CD8-positive, alpha-beta memory T cell (primary cell): ENCODE measurements at regions not wholly inside any gene's neighbourhood (a gene's known extent, or its start where the extent isn't known, plus 50 kb on each side); places are given as distances from the start of the nearest gene placed in this dataset.

ENCODE experiments used
- CTCF ChIA-PET: fragments of 350-600 bp; sonication (Branson Sonifier 250); formaldehyde crosslinking; loops from one replicate; lab custom pipeline; 2021; ENCODE audit warnings: antibody characterized with exemption; lab: Charles Lee
- POLR2A ChIA-PET: fragments of 350-600 bp; sonication (Branson Sonifier 250); formaldehyde crosslinking; loops from one replicate; lab custom pipeline; 2021; ENCODE audit warnings: antibody characterized with exemption; lab: Charles Lee
- DNase-seq, 5 donors: peaks; one replicate each; pipeline versions ENCODE4 v3.0.0 to v3.0.0-alpha.2; 2020 to 2022; ENCODE audit warnings: mixed read lengths in 1 of 5
- H3K27ac ChIP-seq: one replicate; pipeline ENCODE4 v1.7.0; 2013; ENCODE audit warnings: low read depth, mild to moderate bottlenecking, low read length, moderate library complexity
- H3K27me3 ChIP-seq: 2 replicates; pipeline ENCODE4 v1.7.0; 2013; ENCODE audit warnings: low read length, mild to moderate bottlenecking; ENCODE audit not compliant: insufficient read depth, poor library complexity, severe bottlenecking
- H3K36me3 ChIP-seq: 2 replicates; pipeline ENCODE4 v1.7.0; 2013; ENCODE audit warnings: mild to moderate bottlenecking, low read length, moderate library complexity; ENCODE audit not compliant: insufficient read depth
- H3K4me1 ChIP-seq: 2 replicates; pipeline ENCODE4 v1.7.0; 2013; ENCODE audit warnings: mild to moderate bottlenecking, low read length, moderate library complexity; ENCODE audit not compliant: insufficient read depth
- H3K4me3 ChIP-seq: 2 replicates; pipeline ENCODE4 v1.7.0; 2013; ENCODE audit warnings: mild to moderate bottlenecking, low read length
- H3K9me3 ChIP-seq: 2 replicates; pipeline ENCODE4 v1.7.0; 2013; ENCODE audit warnings: mild to moderate bottlenecking, low read length
- H3K27ac Mint-ChIP-seq, 8 donors: one replicate each; pipeline ENCODE4 v1.8.0; 2020 to 2021; ENCODE audit warnings: mixed read lengths in 8 of 8, mild to moderate bottlenecking in 6 of 8, inconsistent platforms in 3 of 8, moderate library complexity in 3 of 8
- H3K27me3 Mint-ChIP-seq, 2 donors: one replicate each; pipeline ENCODE4 v1.8.0; 2020 to 2021; ENCODE audit warnings: mixed read lengths in 2 of 2, mild to moderate bottlenecking in 1 of 2, moderate library complexity in 1 of 2
- H3K36me3 Mint-ChIP-seq, 3 donors: one replicate each; pipeline ENCODE4 v1.8.0; 2020 to 2021; ENCODE audit warnings: mixed read lengths in 3 of 3, inconsistent platforms in 1 of 3, mild to moderate bottlenecking in 1 of 3
- H3K4me1 Mint-ChIP-seq, 3 donors: one replicate each; pipeline ENCODE4 v1.8.0; 2020 to 2021; ENCODE audit warnings: mixed read lengths in 3 of 3, inconsistent platforms in 1 of 3, mild to moderate bottlenecking in 1 of 3
- H3K4me3 Mint-ChIP-seq, 7 donors: one replicate each; pipeline ENCODE4 v1.8.0; 2020 to 2021; ENCODE audit warnings: mixed read lengths in 7 of 7, mild to moderate bottlenecking in 6 of 7, moderate library complexity in 4 of 7, inconsistent platforms in 2 of 7
- H3K9me3 Mint-ChIP-seq, 5 donors: one replicate each; pipeline ENCODE4 v1.8.0; 2020 to 2022; ENCODE audit warnings: mixed read lengths in 5 of 5, mild to moderate bottlenecking in 3 of 5, moderate library complexity in 2 of 5, inconsistent platforms in 1 of 5

DNA sequence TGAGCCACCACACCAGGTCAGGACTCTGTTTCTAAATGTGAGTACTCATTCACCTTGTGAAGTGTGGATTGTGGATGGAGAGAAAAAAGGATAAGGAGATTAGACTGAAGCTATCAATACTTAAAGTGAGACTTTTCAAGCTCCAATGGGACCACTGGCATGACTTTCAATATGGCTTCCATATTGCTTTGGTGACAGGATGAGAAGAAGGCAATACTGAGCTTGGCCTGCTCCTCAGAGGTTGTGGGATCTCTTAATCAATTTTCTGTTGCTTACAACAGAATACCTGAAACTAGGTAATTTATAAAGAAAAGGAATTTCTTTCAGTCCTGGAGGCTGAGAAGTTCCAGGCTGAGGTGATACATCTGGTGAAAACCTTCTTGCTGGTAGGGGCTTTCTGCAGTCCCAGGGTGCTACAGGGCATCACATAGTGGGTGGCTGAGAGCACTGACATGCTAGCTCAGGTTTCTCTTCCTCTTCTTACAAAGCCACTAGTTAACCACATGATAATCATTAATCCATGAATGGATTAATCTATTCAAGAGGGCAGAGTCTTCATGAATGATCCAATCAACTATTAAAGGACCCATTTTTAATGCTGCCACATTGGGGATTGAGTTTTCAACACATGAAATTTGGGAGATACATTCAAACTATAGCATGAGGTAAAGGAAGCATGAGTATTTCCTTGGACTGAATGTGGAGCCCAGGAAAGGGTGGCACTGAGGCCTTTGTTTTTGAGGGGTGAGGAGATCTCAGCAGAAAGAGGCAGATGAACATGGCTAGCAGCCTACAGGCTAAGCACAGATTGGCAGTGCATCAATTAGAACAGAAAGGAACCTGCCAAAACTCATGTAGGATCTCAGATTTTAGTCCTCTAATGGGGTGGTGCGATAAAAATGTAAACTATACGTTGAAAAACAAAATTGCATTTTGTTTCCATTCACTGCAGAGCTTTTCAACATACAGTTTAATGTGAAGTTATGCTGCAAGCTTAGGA lies 274.5 kb downstream of the PIK3C3 start:
- POLR2A ChIA-PET: no interaction called here
- no peak for DNase-seq
- Mint-ChIP-seq H3K4me3 (no peak overlapping the region), H3K27ac (no peak overlapping the region), H3K27me3 (no peaks in the 10 kb centered on the region), H3K36me3 (peaks cover 0 to 2% (median 0%) of the 10 kb centered on the region in 3 donors), H3K4me1 (no peaks in the 10 kb centered on the region), H3K9me3 (peaks cover 0 to 11% (median 0%) of the 10 kb centered on the region in 5 donors)
- Histone ChIP-seq H3K27me3 (no peaks in the 10 kb centered on the region), H3K9me3 (no peaks in the 10 kb centered on the region), H3K36me3 (no peaks in the 10 kb centered on the region), H3K4me1 (no peaks in the 10 kb centered on the region), H3K4me3 (no peak overlapping the region), H3K27ac (no peak overlapping the region)
- CTCF ChIA-PET: no interaction called here

DNA sequence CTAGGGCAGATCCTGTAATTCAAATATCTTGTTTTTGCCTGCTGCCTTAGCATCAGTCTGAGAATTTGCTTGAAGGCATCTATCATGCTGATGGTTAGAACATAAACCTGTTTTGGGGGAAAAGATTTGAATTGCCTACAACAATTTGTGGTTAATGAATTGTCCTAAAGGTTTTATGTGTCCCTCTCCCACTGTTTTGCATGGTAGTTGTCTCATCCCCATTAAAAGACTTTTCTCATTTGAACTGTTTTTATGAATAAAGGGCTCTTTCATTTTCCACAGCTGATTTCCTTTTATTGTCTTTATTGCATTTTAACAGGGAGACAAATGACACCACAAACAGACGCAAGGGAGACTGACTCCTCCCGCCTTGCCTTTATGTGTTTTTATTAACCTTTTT lies 275.6 kb downstream of the PIK3C3 start:
- ChIA-PET POLR2A (no interaction called here), CTCF (no interaction called here)
- Mint-ChIP-seq H3K4me3 (no peak overlapping the region), H3K4me1 (no peaks in the 10 kb centered on the region), H3K36me3 (peaks cover 0 to 2% (median 0%) of the 10 kb centered on the region in 3 donors), H3K9me3 (peaks cover 0 to 6% (median 0%) of the 10 kb centered on the region in 5 donors), H3K27ac (no peak overlapping the region), H3K27me3 (no peaks in the 10 kb centered on the region)
- no peak for DNase-seq
- Histone ChIP-seq H3K27ac (no peak overlapping the region), H3K4me3 (no peak overlapping the region), H3K4me1 (no peaks in the 10 kb centered on the region), H3K9me3 (no peaks in the 10 kb centered on the region), H3K36me3 (no peaks in the 10 kb centered on the region), H3K27me3 (no peaks in the 10 kb centered on the region)

DNA sequence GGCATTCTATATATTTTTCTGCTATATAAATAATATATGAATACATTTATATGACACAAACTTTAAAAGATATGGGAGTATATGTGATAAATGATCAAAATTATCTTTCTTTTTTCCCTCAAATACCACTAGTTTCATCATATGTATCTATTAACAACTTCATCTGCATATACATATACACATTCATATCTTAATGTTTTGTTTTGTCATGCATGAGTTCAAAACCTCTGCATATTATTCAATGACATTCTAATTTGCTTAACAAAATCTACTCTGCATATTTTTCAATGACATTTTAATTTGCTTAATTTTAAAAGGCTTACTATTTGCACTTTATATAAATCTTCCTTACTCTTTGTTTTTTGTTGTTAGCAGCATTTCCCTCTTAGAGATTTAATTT lies 276.2 kb downstream of the PIK3C3 start:
- ChIA-PET CTCF (no interaction called here), POLR2A (no interaction called here)
- H3K9me3 Mint-ChIP-seq: peaks cover 0 to 6% (median 0%) of the 10 kb centered on the region in 5 donors

DNA sequence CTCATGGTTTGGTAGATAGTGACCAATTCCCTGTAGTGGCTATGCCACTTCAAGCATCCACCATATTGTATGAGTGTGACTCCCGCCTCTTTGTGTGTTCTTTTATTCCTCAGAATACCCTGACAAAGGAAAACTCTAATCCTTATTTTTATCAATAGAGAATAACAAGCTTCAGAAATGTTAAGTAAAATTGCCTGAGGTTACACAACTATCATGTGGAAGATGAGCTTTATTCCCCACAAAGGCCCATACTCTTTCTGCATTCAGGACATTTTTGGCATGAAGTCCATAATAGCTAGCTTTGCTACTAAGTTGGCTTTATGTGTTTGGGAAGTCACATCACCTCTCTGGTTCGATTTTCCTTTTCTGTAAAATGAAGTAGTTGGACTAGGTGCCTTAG lies 276.8 kb downstream of the PIK3C3 start:
- Mint-ChIP-seq H3K36me3 (no peaks in the 10 kb centered on the region), H3K4me1 (no peaks in the 10 kb centered on the region), H3K27ac (no peak overlapping the region), H3K9me3 (peaks cover 0 to 6% (median 0%) of the 10 kb centered on the region in 5 donors), H3K4me3 (no peak overlapping the region), H3K27me3 (no peaks in the 10 kb centered on the region)
- POLR2A ChIA-PET: no interaction called here
- Histone ChIP-seq H3K4me1 (no peaks in the 10 kb centered on the region), H3K9me3 (no peaks in the 10 kb centered on the region), H3K27ac (no peak overlapping the region), H3K4me3 (no peak overlapping the region), H3K27me3 (no peaks in the 10 kb centered on the region), H3K36me3 (no peaks in the 10 kb centered on the region)
- CTCF ChIA-PET: no interaction called here
- no peak for DNase-seq

More for the DNA sequence above, 276.2 kb downstream of the PIK3C3 start:
- Mint-ChIP-seq H3K27ac (no peak overlapping the region), H3K4me3 (no peak overlapping the region), H3K36me3 (peaks cover 0 to 2% (median 0%) of the 10 kb centered on the region in 3 donors), H3K4me1 (no peaks in the 10 kb centered on the region), H3K27me3 (no peaks in the 10 kb centered on the region)
- Histone ChIP-seq H3K27me3 (no peaks in the 10 kb centered on the region), H3K9me3 (no peaks in the 10 kb centered on the region), H3K4me3 (no peak overlapping the region), H3K4me1 (no peaks in the 10 kb centered on the region), H3K36me3 (no peaks in the 10 kb centered on the region), H3K27ac (no peak overlapping the region)
- no peak for DNase-seq

DNA sequence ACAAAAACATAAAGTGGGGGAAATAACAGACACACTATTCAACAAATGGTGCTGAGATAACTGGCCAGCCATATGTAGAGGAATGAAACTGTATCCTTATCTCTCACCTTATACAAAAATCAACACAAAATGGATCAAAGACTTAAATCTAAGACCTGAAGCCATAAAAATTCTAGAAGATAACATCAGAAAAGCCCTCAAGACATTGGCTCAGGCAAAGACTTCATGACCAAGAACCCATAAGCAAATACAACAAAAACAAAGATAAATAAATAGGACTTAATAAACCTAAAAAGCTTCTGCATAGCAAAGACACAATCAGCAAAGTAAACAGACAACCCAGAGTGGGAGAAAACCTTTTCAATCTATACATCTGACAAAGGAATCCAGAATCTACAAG lies 278.9 kb downstream of the PIK3C3 start:
- Histone ChIP-seq H3K36me3 (no peaks in the 10 kb centered on the region), H3K27ac (no peak overlapping the region), H3K4me1 (no peaks in the 10 kb centered on the region), H3K4me3 (no peak overlapping the region), H3K9me3 (no peaks in the 10 kb centered on the region), H3K27me3 (no peaks in the 10 kb centered on the region)
- Mint-ChIP-seq H3K27me3 (no peaks in the 10 kb centered on the region), H3K4me1 (no peaks in the 10 kb centered on the region), H3K27ac (no peak overlapping the region), H3K4me3 (no peak overlapping the region), H3K36me3 (peaks cover 0 to 1% (median 0%) of the 10 kb centered on the region in 3 donors), H3K9me3 (peaks cover 0 to 7% (median 4%) of the 10 kb centered on the region in 5 donors)
- ChIA-PET CTCF (no interaction called here), POLR2A (no interaction called here)
- no peak for DNase-seq

DNA sequence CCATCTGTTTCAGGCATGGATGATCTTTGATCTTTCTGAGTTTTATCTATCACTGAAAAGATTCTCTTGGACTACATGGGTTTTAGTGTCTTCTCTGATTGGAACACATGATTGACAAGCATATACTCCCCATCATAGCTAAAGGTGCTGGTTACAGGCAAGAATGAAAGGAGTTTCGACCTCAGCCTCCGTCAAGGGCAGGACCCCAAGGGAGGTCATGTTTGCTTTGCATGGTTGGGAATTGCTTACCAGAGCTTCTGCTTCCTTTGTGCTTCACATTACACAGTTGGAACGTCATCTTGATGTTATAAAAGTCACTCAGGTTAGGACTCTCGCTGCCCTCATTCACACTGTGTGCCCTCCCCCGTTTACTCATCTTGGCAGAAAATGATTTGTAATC lies 287.7 kb downstream of the PIK3C3 start:
- Mint-ChIP-seq H3K36me3 (peaks cover 0 to 7% (median 1%) of the 10 kb centered on the region in 3 donors), H3K9me3 (peaks cover 0 to 24% (median 4%) of the 10 kb centered on the region in 5 donors), H3K4me1 (no peaks in the 10 kb centered on the region), H3K27me3 (no peaks in the 10 kb centered on the region), H3K27ac (no peak overlapping the region), H3K4me3 (no peak overlapping the region)
- H3K27ac ChIP-seq: no peak overlapping the region
- ChIA-PET POLR2A (no interaction called here), CTCF (no interaction called here)
- no peak for DNase-seq
- H3K4me3 ChIP-seq: no peak overlapping the region
- H3K4me1 ChIP-seq: no peaks in the 10 kb centered on the region
- no peaks in the 10 kb centered on the region for H3K36me3 ChIP-seq
- H3K27me3 ChIP-seq: no peaks in the 10 kb centered on the region
- H3K9me3 ChIP-seq: no peaks in the 10 kb centered on the region

DNA sequence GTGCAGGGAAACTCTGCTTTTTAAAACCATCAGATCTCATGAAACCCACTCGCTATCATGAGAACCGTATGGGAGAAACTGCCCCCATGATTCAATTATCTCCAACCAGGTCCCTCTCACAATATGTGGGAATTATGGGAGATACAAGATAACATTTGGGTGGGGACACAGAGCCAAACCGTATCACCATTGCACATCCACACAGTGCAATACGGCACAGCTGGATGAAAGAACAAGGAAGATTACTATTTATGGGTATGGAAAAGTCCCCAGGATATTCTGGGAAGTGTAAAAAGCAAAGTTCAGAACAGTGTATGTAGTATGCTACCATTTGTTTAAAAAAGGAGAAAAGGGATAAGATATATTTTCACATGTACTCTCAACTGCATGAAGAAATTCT lies 290.1 kb downstream of the PIK3C3 start:
- Mint-ChIP-seq H3K4me3 (no peak overlapping the region), H3K4me1 (no peaks in the 10 kb centered on the region), H3K27ac (no peak overlapping the region), H3K36me3 (peaks cover 0 to 4% (median 0%) of the 10 kb centered on the region in 3 donors), H3K9me3 (peaks cover 0 to 15% (median 0%) of the 10 kb centered on the region in 5 donors), H3K27me3 (no peaks in the 10 kb centered on the region)
- ChIA-PET CTCF (no interaction called here), POLR2A (no interaction called here)
- Histone ChIP-seq H3K4me3 (no peak overlapping the region), H3K27me3 (no peaks in the 10 kb centered on the region), H3K4me1 (no peaks in the 10 kb centered on the region), H3K27ac (no peak overlapping the region), H3K36me3 (no peaks in the 10 kb centered on the region), H3K9me3 (no peaks in the 10 kb centered on the region)
- DNase-seq: no peak

DNA sequence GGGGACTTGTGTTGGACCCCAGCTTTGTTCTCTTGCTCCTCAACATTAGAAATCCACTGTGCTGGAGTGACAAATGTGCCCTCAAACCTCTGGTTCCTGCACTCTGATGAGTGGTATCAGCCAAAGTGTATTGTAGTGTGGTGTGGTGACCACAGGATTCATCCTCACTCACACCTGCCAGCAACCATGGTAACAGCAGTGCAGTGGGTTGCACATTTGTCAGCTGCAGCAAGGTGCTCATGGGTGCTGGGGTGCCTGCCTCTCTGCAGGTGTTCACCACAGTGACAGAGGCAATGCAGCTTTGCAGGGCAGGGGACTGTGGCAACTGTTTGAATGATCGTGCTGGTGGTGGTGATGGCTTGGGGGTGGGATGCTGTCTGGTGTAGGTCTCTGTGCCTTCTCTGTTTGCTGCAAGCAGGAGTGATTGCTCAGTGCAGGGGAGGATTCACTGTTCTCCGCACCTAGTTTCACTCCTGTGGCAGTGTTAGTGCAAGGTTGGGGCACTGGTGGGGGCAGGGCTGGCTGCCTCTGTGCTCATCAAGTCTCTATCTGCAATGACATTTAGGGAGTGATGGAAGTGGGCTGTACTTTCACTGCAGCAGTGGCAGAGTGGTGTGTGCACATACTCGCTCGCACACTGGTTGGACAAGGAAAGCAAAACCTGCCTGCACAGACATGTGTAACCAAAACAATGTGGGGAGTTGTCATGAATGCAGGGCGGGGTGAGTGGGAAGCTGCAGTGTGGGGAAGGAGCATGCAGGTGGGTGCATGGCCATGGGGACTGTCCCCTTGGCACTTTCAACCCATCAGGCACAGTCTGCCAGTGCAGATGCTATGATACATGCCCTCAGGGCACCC lies 301.1 kb downstream of the PIK3C3 start:
- ChIA-PET CTCF (no interaction called here), POLR2A (no interaction called here)
- no peak overlapping the region for H3K4me3 ChIP-seq
- H3K36me3 Mint-ChIP-seq: no peaks in the 10 kb centered on the region
- H3K4me3 Mint-ChIP-seq: no peak overlapping the region
- H3K27ac ChIP-seq: no peak overlapping the region
- H3K4me1 ChIP-seq: no peaks in the 10 kb centered on the region
- peaks cover 0 to 3% of the 10 kb centered on the region in 2 donors for H3K27me3 Mint-ChIP-seq
- peaks cover 0 to 12% (median 7%) of the 10 kb centered on the region in 5 donors for H3K9me3 Mint-ChIP-seq
- no peaks in the 10 kb centered on the region for H3K36me3 ChIP-seq
- no peak overlapping the region for H3K27ac Mint-ChIP-seq
- no peak for DNase-seq
- H3K27me3 ChIP-seq: no peaks in the 10 kb centered on the region
- H3K9me3 ChIP-seq: no peaks in the 10 kb centered on the region
- no peaks in the 10 kb centered on the region for H3K4me1 Mint-ChIP-seq
